Suprapubic skin (tissue), 4 donors: ENCODE measurements at regions not wholly inside any gene's neighbourhood (a gene's known extent, or its start where the extent isn't known, plus 50 kb on each side); places are given as distances from the start of the nearest gene placed in this dataset.

Source experiments
- EP300 ChIP-seq: sonication (generic); formaldehyde crosslinking; IDR thresholded peaks from one replicate; pipeline ENCODE4 v1.6.1; 2017; ENCODE audit warnings: antibody characterized with exemption
- POLR2A ChIP-seq, 2 donors: fragments of 450-650 bp; IDR thresholded peaks; one replicate each; pipeline ENCODE4 v1.6.1; 2017; ENCODE audit warnings: antibody characterized with exemption in 2 of 2, mild to moderate bottlenecking in 2 of 2, moderate library complexity in 2 of 2
- POLR2AphosphoS5 ChIP-seq, 3 donors: sonication (generic); formaldehyde crosslinking; IDR thresholded peaks; one replicate each; pipeline ENCODE4 v1.6.1; 2017; ENCODE audit warnings: antibody characterized with exemption in 3 of 3
- TF ChIP-seq, protein P1 (sequence below), 2 donors: fragments of 200-600 bp in 1 of 2; fragments of 450-650 bp in 1 of 2; sonication (generic) in 1 of 2; IDR thresholded peaks; one replicate each; pipeline ENCODE4 v1.5.1; 2016 to 2019; ENCODE audit warnings: antibody characterized with exemption in 2 of 2, mild to moderate bottlenecking in 1 of 2, moderate library complexity in 1 of 2

DNA sequence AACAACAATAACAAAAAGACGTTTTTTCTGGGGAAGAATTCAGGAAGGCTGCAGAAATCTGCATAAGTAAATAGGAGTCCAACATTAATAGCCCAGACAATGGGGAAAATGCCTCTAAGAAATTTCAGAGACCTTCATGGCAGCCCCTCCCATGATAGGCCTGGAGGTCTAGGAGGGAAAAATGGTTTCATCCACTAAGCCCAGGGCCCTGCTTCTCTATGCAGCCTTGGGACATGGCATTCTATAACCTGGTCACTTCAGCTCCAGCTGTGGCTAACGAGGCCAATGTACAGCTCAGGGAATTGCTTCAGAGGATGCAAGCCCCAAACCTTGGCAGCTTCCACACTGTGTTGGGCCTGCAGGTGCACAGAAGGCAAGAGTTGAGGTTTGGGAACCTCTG, 125.6 kb upstream of the GMNC start:
- TF ChIP-seq POLR2A (IDR thresholded peaks at IDR 0.05) (no peak), POLR2AphosphoS5 (IDR thresholded peaks at IDR 0.05) (no peak), EP300 (no peak)
- TF ChIP-seq, protein P1, sequence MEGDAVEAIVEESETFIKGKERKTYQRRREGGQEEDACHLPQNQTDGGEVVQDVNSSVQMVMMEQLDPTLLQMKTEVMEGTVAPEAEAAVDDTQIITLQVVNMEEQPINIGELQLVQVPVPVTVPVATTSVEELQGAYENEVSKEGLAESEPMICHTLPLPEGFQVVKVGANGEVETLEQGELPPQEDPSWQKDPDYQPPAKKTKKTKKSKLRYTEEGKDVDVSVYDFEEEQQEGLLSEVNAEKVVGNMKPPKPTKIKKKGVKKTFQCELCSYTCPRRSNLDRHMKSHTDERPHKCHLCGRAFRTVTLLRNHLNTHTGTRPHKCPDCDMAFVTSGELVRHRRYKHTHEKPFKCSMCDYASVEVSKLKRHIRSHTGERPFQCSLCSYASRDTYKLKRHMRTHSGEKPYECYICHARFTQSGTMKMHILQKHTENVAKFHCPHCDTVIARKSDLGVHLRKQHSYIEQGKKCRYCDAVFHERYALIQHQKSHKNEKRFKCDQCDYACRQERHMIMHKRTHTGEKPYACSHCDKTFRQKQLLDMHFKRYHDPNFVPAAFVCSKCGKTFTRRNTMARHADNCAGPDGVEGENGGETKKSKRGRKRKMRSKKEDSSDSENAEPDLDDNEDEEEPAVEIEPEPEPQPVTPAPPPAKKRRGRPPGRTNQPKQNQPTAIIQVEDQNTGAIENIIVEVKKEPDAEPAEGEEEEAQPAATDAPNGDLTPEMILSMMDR (IDR thresholded peaks at IDR 0.05), result no peak
